GM18505 (cell line): ENCODE measurements at regions not wholly inside any gene's neighbourhood (a gene's known extent, or its start where the extent isn't known, plus 50 kb on each side); places are given as distances from the start of the nearest gene placed in this dataset.

Experiments used
- ATAC-seq: cut with Tn5 transposase; IDR thresholded peaks from one replicate; pipeline ENCODE4 v1.9.1; 2021; ENCODE audit not compliant: unreplicated experiment
- POLR2A ChIP-seq: IDR thresholded peaks from 4 replicates; pipeline ENCODE4 v1.6.1; 2011; ENCODE audit warnings: borderline replicate concordance; ENCODE audit not compliant: insufficient read depth, insufficient read length; ENCODE audit errors: extremely low read depth

DNA sequence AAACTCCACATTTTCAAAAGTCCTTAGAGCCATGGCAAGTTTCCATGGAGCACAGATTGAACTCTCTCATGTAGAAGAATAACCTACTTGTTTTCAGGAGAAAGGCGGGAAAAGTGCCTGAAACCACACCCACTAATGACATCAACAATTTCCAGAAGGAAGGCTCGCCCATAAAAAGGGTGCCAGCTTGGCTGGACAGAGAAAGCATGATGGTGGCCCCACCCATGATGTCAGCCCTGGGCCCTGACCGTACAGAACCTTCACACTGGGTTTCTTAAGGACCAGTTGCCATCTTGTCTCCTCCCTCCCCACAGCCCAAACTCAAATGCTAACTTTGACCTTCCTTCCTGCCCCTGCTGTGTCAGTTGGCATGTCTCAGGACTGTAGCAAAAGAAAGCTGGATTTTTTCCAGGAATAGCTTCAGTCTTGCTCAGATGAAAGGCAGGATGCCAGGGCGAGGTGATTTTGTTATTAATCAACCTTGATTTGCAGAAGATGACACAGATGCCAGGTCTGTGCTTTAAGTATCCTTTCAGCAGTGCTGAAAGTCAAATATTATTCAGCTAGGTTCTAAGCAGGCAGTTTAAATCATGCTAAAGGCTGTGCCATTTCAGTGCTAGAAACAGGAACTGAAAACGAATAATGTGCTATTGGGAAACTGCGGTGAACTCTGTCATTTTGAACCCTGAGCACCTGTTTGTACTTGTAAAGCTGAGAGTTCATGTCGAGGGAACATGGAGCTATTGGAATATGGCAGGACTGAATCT is 89.5 kb upstream of the RFC3 start:
- ATAC-seq: peak; percentile 81
- TF ChIP-seq POLR2A: peak; percentile 12

DNA sequence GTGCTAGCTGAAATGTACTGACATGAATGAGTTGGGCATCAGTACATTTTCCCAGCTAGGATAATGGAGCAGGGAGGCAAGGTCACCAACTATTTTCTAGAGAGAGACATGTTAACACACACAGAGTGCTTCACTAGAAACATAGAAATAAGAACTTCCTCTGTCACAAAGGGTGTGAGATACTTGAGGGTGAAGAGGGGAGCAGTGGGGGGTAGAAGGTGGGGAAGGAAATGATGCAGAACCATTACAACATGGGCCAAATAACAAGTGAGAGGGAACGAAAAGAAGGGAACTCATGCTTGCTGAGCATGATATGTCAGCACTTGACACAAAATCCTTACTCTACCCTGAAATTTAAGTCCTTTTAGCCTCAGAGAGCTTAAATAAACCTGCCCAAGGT is 87.8 kb upstream of the RFC3 start:
- TF ChIP-seq POLR2A: peak; percentile 20
- ATAC-seq: peak; percentile 36

DNA sequence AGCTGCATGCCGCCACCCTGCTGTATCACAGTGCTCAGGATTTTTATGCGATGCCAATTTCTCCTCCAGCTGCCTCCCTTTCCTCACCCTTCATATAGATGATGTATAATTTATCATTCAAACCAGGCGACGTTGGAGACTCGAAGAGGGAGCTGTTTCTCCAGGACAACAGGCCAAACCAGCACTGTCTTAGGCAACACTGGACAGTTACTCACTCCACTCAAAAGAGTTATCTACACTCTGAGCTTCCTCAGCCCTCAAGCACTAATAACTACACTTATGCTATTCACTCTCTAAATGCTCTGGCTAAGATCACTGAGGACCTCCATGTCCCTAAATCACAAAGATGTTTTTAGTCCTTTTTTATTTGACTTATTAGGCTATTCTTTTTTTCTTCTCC is 87.3 kb upstream of the RFC3 start:
- ATAC-seq: no peak

DNA sequence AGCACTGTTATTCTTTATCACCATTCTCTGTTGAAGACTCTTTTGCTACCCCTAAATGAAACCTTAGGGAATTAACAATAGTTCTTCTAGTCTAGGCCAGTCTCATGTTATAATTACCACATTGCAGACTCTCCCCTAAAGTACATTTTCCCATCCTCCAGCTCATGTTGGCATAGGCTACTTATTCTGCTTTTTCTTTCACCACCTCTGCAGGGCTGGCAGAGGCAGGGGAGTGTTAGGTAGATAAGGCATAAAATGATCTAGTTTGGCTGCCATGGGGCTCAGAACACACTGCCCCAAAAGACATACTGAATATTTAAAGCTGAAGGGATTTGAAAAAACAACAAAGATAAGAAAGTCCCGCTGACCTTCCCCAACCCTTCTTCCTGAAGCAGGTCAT is 82.7 kb upstream of the RFC3 start:
- ATAC-seq: no peak
- no peak for TF ChIP-seq POLR2A

More for the DNA sequence above, 87.3 kb upstream of the RFC3 start:
- no peak for TF ChIP-seq POLR2A

DNA sequence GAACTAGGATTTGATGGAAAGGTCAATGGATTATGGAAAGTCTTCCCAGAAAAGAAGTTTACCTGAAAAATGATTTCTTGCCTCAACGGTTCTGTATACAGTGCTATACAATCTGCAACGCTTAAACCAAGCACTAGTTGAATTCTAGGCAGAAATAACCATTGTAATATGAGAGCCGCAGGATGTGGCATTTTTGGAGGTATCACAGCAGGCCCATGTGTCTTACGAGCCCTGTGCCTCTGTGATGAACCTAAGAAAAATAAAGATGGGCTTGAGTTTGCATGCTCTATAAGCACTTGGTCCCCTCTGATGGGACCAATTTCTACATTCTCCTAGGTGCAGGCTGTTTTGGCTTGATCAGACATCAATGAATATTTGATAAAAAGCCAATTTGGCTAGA is 78.7 kb upstream of the RFC3 start:
- TF ChIP-seq POLR2A: no peak
- no peak for ATAC-seq

DNA sequence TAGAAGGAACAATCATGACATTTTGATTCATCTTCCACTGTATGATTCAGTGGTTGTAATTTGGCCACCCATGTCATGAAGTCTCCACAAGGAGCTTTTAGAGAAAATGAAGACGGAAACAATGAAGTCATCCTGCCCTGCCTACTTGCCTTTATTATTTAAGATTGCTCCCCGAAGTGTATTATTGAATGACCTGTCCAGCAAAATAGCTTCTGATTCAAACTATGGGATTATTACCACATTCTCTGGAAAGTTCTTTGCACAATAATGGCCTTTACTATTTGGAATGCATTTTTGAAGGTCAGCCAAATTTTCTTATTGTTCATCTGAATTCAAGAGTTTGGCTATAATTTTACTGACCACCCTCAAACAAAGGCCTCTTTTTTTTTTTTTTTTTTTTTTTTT is 77.8 kb upstream of the RFC3 start:
- ATAC-seq: no peak
- no peak for TF ChIP-seq POLR2A

DNA sequence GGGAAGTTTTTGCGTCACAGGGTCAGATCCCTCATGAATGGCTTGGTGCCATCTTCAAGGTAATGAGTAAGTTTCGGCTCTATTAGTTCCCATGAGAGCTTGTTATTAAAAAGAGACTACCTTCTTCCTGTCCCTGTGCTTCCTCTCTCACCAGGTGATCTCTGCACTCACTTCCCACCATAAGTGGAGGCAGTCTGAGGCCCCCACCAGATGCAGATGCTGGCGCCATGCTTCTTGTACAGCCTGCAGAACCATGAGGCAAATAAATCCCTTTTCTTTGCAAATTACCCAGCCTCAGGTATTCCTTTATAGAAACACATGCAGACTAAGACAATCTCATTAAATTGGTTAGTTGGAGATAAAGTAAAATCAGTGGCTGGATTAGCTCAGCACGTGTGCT is 75.6 kb upstream of the RFC3 start:
- ATAC-seq: no peak
- no peak for TF ChIP-seq POLR2A

DNA sequence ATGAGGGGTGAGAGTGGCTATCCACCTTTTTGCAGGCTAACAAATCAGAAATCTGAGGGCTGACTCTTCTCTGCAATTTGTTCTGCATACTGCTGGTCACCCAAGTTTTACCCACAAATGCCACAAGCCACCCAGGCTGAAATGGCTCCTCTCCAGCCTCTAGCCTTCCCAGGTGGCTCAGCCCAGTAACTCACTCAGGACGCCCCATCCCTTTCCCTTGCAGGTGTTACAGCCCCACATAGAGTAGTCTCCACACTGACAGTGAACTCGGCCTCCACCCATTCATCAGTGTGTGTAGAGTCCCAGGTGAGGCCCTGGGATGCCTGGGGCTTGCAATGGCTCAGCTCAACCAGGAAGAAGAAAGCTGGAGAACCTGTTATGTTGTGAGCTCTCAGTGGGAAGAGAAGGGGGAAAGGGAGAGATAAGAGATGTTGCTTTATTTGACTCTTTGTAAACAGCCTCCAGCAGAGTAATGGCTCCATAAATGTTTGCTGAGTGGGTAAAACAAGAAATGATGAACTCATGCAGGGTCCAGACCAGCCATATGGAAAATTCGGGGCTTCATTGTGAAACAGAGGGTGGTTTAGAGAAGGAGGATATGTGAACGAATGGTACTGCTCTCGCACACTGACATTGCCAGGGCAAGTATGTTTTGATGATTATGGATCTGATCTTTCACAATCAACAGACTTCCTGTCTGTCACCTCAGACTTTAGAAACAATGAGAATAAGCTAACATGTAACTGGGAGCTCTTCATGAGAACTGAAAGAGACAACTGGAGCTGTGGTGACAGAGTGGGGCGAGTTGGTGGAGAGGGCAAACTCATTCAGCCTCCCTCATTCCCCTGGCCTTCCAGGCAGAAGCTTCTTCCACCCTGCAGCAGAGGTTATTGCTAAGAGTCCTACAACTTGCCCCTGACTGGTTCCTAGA is 74.2 kb upstream of the RFC3 start:
- ATAC-seq: peak; percentile 72
- no peak for TF ChIP-seq POLR2A

DNA sequence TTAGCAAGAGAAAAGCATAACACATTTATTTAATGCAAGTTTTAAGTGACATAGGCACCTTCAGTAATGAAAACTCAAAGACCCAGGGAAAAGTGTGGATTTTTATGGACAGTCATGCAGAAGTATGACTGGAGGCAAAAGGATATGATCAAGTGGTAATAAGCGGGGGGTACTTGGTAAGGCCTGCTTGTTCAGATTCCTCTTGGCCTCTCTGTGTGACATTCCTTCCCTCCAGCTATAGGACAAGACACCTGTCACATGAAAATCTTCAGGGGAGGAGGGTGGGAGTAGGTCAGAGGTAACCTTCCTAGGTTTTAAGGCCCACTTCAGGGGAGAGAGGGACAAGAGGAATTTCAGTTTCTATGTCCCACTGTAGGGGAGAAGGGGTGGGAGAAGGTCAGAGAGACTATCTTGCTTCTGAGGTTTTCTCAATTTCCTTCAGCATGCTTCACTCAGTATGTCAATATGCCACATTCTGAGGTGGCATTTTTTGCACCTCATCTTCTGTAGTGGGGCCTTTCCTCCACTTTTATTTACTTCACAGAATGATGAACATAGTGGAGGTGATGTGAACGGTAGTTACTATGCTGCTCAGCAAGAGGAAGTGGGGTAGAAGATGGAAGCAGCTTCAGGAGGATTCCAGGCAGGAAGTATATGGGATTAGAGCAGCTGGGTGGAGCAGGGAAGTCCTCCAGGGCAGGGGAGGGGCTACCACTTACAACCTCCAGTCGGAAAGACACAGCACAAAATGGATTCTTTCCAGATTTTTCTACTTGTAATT is 73.2 kb upstream of the RFC3 start:
- TF ChIP-seq POLR2A: no peak
- no peak for ATAC-seq

DNA sequence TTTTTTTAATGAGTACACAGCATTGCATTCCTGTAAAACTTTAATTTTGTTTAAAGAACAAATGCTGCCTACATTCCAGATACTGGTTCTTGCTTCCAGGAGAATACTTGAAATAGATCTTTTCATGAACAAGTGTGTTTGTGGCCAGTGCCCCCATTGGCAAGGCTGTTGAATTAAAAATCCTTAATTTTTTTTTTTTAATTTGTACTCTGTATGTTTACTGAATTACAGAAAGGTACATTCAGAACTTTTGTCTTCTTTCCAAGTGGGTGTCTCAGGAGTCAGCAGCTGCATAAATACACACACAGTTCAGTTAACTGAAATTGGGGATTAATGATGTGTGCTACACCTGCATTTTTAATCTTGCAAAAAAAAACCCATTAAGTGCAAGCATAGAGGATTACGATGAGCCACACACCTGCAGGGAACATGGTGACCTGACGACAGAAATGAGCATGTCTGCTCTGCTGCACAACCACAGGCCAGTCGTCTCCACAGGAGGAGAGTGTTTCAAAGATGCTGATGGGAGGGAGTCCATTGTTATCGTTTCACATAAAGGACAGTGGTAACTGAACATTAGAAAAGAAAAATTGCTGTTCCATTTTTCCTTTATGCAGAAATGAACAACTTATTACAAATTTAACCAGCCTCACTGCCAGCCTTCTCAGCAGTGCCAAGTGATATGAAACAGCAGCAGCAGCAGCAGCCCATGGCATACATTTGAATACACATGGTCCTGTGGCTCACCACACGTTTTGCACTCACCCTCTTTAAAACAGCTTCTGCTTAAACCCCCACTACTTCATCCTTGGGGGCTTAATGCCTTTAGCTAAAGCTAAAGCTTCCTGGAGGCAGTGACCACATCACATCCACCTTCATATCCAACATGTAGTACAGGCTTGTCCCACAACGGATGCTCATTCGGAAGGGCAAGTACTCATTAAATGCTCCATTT is 72.3 kb upstream of the RFC3 start:
- no peak for TF ChIP-seq POLR2A
- ATAC-seq: peak; percentile 49

DNA sequence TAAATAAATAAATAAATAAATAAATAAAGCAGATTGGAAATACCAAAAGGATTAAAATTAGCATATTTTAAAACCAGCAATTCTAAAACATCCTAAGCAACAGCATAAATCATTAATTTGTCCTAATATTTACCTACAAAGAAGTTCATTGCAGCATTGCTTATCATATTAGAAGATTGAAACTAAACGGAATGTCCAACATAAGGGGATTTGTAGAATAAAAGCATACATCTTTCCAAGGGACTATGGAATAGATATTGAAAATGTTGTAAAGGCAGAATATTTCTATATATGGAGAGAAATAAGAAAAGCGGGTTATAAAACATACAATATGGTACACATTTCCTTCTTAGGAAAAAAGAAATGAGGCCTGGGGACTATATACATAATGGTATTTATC is 71.1 kb upstream of the RFC3 start:
- TF ChIP-seq POLR2A: no peak
- no peak for ATAC-seq

DNA sequence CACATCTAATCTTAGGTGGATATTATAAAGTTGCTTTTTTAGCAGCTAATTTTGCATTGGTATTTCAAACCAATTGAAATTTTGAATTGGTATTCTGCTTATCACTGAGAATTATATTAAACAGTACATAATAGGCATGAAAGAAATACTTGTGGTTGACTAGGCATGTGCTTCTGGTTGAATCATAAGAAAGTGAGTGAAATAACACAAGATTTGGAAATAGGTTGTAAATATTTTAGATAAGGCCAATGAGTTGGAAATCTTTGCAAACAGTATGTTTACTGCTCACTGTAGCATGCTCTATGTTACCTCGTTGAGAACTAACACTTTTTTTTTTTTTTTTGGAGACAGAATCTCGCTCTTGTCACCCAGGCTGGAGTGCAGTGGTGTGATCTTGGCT is 66.8 kb upstream of the RFC3 start:
- no peak for TF ChIP-seq POLR2A
- ATAC-seq: no peak

DNA sequence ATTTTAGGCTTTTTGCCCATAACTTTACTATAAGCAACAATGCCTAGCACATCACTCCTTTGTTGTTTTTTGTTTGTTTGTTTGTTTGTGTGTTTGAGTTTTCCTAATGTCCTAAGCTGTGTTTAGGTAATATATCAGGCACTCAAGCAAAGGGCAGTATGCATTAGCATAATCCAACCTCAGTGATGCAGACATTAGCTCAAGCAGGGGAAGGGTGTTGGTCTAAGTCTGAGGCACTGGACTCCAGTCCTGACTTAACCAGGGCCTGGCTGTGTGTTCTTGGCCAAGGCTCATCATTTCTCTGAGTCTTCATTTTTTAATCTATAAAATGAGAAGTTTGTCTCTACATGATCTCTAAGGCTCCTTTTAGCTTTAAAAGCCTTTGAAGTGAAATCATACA is 65.9 kb upstream of the RFC3 start:
- TF ChIP-seq POLR2A: no peak

DNA sequence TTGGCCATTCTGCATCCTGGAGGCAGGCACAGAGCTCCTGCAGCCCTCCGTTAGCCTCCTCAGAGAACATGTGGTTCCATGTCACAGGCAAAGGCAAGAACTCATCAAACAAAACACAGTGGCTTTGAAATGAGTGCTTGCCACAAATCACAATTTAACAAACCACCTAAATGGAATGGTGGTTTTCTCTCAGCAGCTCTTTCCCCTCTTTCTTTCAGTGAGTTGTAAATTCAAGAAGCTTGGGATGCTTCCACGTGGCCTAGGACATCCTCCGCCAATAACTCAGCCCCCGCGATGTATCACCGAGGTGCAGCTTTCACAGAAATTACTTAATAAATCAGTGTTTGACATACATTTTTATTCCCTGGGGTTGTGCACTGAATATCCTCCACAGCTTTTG is 65.4 kb upstream of the RFC3 start:
- no peak for TF ChIP-seq POLR2A
- no peak for ATAC-seq

More for the DNA sequence above, 65.9 kb upstream of the RFC3 start:
- no peak for ATAC-seq
